GM23338 (cell line): ENCODE measurements at regions not wholly inside any gene's neighbourhood (a gene's known extent, or its start where the extent isn't known, plus 50 kb on each side); places are given as distances from the start of the nearest gene placed in this dataset.

Experiments
- ATAC-seq: fragments of 200-7000 bp; cut with Tn5 transposase; 3 replicates; pipeline ENCODE4 v1.9.1; 2020
- DNase-seq: peaks from one replicate; pipeline ENCODE4 v3.0.0-alpha.2; 2015; ENCODE audit warnings: low spot score
- H2AFZ ChIP-seq: fragments of 200-600 bp; sonication (generic); 2 replicates; pipeline ENCODE4 v1.8.0; 2016; ENCODE audit warnings: antibody characterized with exemption, mild to moderate bottlenecking, moderate library complexity
- H3F3A ChIP-seq: fragments of 200-600 bp; sonication (generic); replicated peaks from 2 replicates; pipeline ENCODE4 v1.8.0; 2017; ENCODE audit warnings: antibody characterized with exemption, mixed run types, low read depth
- H3K27ac ChIP-seq: fragments of 200-600 bp; sonication (generic); 2 replicates; pipeline ENCODE4 v1.6.1; 2016; ENCODE audit warnings: low read depth
- H3K27me3 ChIP-seq: fragments of 200-600 bp; sonication (generic); 2 replicates; pipeline ENCODE4 v1.8.0; 2016; ENCODE audit warnings: mild to moderate bottlenecking, mixed run types, moderate library complexity; ENCODE audit not compliant: insufficient read depth
- H3K36me3 ChIP-seq: fragments of 200-600 bp; sonication (generic); 2 replicates; pipeline ENCODE4 v1.8.0; 2016; ENCODE audit warnings: mild to moderate bottlenecking; ENCODE audit not compliant: insufficient read depth
- H3K4me1 ChIP-seq: fragments of 200-600 bp; sonication (generic); 2 replicates; pipeline ENCODE4 v1.8.0; 2016; ENCODE audit warnings: mild to moderate bottlenecking, moderate library complexity; ENCODE audit not compliant: insufficient read depth
- H3K4me2 ChIP-seq: fragments of 200-600 bp; sonication (generic); 2 replicates; pipeline ENCODE4 v1.7.1; 2017; ENCODE audit warnings: mixed run types
- H3K4me3 ChIP-seq: fragments of 200-600 bp; sonication (generic); 2 replicates; pipeline ENCODE4 v1.6.1; 2016; ENCODE audit warnings: mixed run types
- H3K79me2 ChIP-seq: fragments of 200-600 bp; sonication (generic); replicated peaks from 2 replicates; pipeline ENCODE4 v1.8.0; 2017; ENCODE audit warnings: mild to moderate bottlenecking; ENCODE audit not compliant: insufficient read depth
- H3K9me2 ChIP-seq: fragments of 200-600 bp; sonication (generic); 2 replicates; pipeline ENCODE4 v1.8.0; 2017; ENCODE audit not compliant: insufficient read depth
- H4K20me1 ChIP-seq: fragments of 200-600 bp; sonication (generic); replicated peaks from 2 replicates; pipeline ENCODE4 v1.8.0; 2017; ENCODE audit warnings: mild to moderate bottlenecking; ENCODE audit not compliant: insufficient read depth
- H3K27ac Mint-ChIP-seq: 2 replicates; pipeline ENCODE4 v1.8.0; 2020; ENCODE audit warnings: inconsistent platforms, mild to moderate bottlenecking, moderate library complexity, mixed read lengths
- H3K27me3 Mint-ChIP-seq: 3 replicates; pipeline ENCODE4 v1.8.0; 2022; ENCODE audit warnings: low read depth, mild to moderate bottlenecking, moderate library complexity, mixed read lengths, inconsistent platforms; ENCODE audit not compliant: insufficient read depth, poor library complexity
- H3K36me3 Mint-ChIP-seq: 3 replicates; pipeline ENCODE4 v1.8.0; 2021; ENCODE audit warnings: low read depth, mild to moderate bottlenecking, inconsistent platforms, moderate library complexity, mixed read lengths
- H3K4me1 Mint-ChIP-seq: 3 replicates; pipeline ENCODE4 v1.8.0; 2020; ENCODE audit warnings: mild to moderate bottlenecking, inconsistent platforms, mixed read lengths
- H3K4me3 Mint-ChIP-seq: 3 replicates; pipeline ENCODE4 v1.8.0; 2021; ENCODE audit warnings: moderate library complexity, mild to moderate bottlenecking, inconsistent platforms, mixed read lengths
- H3K9me3 Mint-ChIP-seq: 3 replicates; pipeline ENCODE4 v1.8.0; 2020; ENCODE audit warnings: moderate library complexity, mild to moderate bottlenecking, inconsistent platforms, mixed read lengths
- CREB1 ChIP-seq: fragments of 250-450 bp; sonication (Bioruptor Pico); IDR thresholded peaks from 2 replicates; pipeline ENCODE4 v1.5.0; 2020; ENCODE audit warnings: low read depth, mild to moderate bottlenecking, moderate library complexity
- ETS1 ChIP-seq: IDR thresholded peaks from 2 replicates; pipeline ENCODE4 v1.6.1; 2016; ENCODE audit warnings: antibody characterized with exemption
- EZH2 ChIP-seq: fragments of 200-600 bp; sonication (generic); IDR thresholded peaks from one replicate; pipeline ENCODE4 v1.8.0; 2017; ENCODE audit warnings: antibody characterized with exemption, mild to moderate bottlenecking, low read depth; ENCODE audit not compliant: unreplicated experiment
- EZH2phosphoT487 ChIP-seq: fragments of 200-600 bp; sonication (generic); IDR thresholded peaks from one replicate; pipeline ENCODE4 v1.8.1; 2018; ENCODE audit warnings: antibody characterized with exemption; ENCODE audit not compliant: unreplicated experiment
- JUNB ChIP-seq: IDR thresholded peaks from one replicate; pipeline ENCODE4 v1.6.1; 2016; ENCODE audit warnings: antibody characterized with exemption; ENCODE audit not compliant: unreplicated experiment
- NANOG ChIP-seq: IDR thresholded peaks from 2 replicates; pipeline ENCODE4 v1.6.1; 2016; ENCODE audit warnings: antibody characterized with exemption, borderline replicate concordance
- POLR2AphosphoS5 ChIP-seq: IDR thresholded peaks from 2 replicates; pipeline ENCODE4 v1.6.1; 2016; ENCODE audit warnings: antibody characterized with exemption, low read depth
- REST ChIP-seq: IDR thresholded peaks from one replicate; pipeline ENCODE4 v1.6.1; 2018; ENCODE audit warnings: antibody characterized with exemption; ENCODE audit not compliant: unreplicated experiment
- STAT1 ChIP-seq: IDR thresholded peaks from one replicate; pipeline ENCODE4 v1.6.1; 2016; ENCODE audit warnings: antibody characterized with exemption; ENCODE audit not compliant: unreplicated experiment
- ZNF114 ChIP-seq: fragments of 250-450 bp; sonication (Bioruptor Pico); IDR thresholded peaks from 2 replicates; pipeline ENCODE4 v1.5.0; 2020; ENCODE audit warnings: mild to moderate bottlenecking, moderate library complexity
- ZNF331 ChIP-seq: fragments of 250-450 bp; sonication (Bioruptor Pico); IDR thresholded peaks from 2 replicates; pipeline ENCODE4 v1.5.0; 2020; ENCODE audit warnings: low read depth, mild to moderate bottlenecking, moderate library complexity
- ZNF462 ChIP-seq: fragments of 250-450 bp; sonication (Bioruptor Pico); IDR thresholded peaks from 2 replicates; pipeline ENCODE4 v1.5.0; 2020; ENCODE audit warnings: mild to moderate bottlenecking, moderate library complexity

GRCh38 chr5:77864997-77865396, 88.9 kb upstream of the TBCA start:
- Mint-ChIP-seq H3K9me3 (no peaks in the 10 kb centered on the region; the same call in 2 of the 3 replicates), H3K27me3 (peaks cover 5% of the 10 kb centered on the region)

More at GRCh38 chr5:77864997-77865396, 88.9 kb upstream of the TBCA start:
- Histone ChIP-seq H3K4me1 (no peaks in the 10 kb centered on the region), H3K27me3 (peaks cover 17% of the 10 kb centered on the region), H4K20me1 (no peaks in the 10 kb centered on the region), H3K36me3 (no peaks in the 10 kb centered on the region), H3K27ac (no peak overlapping the region), H3K4me2 (no peak overlapping the region), H3F3A (no peaks in the 10 kb centered on the region), H3K4me3 (no peak overlapping the region), H3K79me2 (no peaks in the 10 kb centered on the region), H2AFZ (no peak overlapping the region), H3K9me2 (0 out of 2 replicates have a peak, but pooled peaks cover 3% of the 10 kb centered on the region)
- ATAC-seq (no peak), DNase-seq (no peak)
- Mint-ChIP-seq H3K36me3 (no peaks in the 10 kb centered on the region), H3K27ac (no peak overlapping the region), H3K4me3 (no peak overlapping the region), H3K4me1 (no peaks in the 10 kb centered on the region; the same call in 2 of the 3 replicates)
- TF ChIP-seq ZNF462 (CRISPR knock-in tag) (no peak), EZH2 (no peak), NANOG (no peak), STAT1 (no peak), ZNF331 (CRISPR knock-in tag) (no peak), JUNB (no peak), REST (no peak), CREB1 (CRISPR knock-in tag) (no peak), EZH2phosphoT487 (no peak), ZNF114 (CRISPR knock-in tag) (no peak), POLR2AphosphoS5 (no peak), ETS1 (no peak)
